Stimulated activated CD8-positive, alpha-beta memory T cell treated with anti-CD3 and anti-CD28 coated beads, Interleukin-2, amount 100 ng/mL, for 48 hours (primary cell): ENCODE measurements at regions not wholly inside any gene's neighbourhood (a gene's known extent, or its start where the extent isn't known, plus 50 kb on each side); places are given as distances from the start of the nearest gene placed in this dataset.

ENCODE experiments used
- DNase-seq, 2 donors: peaks; one replicate each; pipeline ENCODE4 v3.0.0-alpha.2; 2020; ENCODE audit warnings: low read depth in 2 of 2

DNA sequence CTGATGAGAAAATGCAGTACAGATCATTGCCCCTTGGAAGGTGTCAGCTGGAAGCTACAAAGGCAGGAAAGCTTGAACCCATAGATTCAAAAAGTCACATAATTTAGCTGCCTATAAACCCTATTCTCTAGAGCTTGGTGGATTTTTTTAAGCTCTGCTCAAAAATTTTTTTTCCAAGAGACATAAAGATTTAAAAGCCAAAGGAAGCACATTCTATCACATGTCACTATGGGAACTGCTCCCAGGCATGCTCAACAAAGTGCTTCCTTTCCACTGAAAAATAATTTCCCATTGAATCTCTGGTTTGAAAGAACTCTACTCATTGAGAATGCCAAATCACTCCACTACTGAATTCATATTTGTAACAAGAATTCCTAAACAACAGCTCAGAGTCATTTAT is 419.8 kb downstream of the CETN3 start:
- DNase-seq = no peak

DNA sequence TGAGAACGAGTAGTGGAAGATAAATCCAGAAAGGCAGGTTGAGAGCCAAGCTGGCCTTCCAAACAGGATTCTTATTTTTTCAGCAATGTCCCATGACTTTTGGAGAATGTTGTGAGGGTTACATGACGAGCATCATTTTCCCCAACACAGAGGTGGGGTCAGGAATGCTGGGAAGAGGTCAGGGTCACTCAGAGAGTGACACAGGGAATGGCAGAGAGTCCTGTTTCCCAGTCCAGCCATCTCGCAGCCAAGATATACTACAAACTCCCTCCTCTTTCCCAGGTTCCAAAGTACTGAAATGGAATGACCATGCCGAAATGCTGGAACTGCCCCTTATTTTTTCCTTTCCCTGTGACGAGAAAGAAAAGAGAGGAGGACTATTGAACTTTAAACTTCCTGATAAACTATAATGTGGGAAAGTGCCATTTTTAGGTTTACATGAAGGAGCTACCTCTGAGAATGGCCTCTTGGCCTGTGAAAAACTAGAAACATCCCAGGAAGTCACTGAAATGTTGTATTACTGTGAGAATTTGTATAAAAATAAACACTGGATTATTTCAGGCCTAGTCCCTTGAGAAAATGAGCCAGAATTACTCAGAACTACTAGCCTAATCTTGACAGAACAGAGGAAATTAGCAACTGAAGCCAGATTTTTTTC is 420.4 kb downstream of the CETN3 start:
- no peak for DNase-seq

DNA sequence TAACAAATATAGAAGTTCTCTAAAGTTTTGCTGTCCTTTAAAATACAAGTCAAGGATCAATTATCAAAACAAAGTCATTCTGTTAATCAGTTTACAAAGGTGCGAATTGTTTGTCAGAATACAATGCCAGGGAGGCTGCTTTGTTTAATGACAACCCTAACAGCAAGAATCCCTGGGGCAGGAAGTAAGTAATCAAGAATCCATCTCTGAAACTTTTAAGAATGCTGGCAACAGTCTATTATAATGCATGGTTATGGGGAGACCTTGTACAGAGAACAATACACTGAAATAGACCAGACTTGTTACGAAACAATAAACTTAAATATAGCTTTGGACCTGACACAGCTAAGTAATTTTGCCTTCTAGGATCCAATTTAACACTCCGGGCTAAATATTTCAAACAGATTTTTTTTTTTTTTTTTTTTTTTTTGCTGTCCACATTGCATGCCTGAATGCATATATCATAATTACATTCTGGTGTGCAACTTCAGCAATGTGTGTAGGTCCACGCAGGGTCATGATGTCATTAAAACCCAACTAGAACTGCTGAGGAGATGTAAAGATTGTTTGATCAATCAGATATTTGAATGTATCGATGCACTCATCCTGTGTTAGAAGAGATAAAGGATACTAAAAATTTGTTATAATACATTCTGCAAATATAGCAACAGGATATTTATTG is 421.3 kb downstream of the CETN3 start:
- DNase-seq = no peak

DNA sequence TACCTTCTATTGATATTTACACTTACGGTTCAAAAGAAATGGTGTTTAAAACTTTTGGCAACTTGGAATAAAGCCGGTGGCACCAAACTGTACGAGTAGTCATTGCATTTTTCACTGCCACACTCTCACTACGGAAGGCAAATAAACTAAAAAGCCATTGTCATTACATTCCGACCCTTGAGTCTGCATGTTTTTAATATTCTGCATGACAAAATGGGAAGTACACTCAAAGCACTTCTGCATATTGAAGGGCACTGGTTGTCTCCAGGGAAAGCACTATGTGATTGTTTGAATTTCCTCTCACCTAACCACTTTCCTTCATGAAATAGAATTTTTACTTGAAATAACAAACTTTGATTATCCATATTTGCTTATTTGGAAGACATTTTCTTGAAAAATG is 426.3 kb downstream of the CETN3 start:
- DNase-seq = no peak

DNA sequence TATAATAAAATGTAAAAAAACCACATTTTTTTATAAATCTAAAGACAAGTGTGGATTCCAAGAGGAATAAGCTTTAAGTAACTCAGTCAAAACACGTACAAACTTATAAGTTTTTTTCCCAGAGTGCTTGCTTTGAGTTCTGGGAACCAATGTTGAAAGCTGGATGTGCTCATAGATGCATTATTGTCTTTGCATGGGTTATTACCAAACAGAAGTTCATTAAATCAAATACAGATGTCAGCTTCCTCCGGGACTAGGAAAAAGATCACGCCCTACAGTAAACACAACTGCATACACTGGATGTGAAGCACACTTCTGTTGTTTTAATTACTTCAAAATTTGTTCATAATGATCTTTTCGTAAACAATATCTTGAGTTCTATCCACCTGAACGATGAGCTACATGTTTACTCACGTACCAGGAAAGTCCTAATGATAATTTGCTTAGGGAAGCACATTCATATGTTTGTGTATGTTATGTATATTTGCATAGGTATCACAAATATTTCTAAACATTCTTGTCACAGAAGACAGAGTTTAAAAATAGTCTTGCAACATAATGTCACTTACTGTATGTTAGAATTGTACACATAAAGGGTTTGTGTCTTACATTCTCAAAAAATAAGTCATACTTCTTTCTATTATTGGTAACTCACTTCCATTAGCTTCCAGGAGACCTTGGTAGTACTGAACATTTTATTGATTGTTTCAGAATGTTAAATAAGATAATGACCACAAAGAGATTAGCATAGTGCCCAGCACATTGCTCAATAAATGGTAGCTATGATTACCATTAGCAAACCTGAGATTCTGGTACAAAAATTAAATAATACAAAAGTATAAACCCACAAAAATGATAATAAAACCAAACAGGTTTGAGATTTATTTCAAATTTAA is 427.4 kb downstream of the CETN3 start:
- DNase-seq = no peak

DNA sequence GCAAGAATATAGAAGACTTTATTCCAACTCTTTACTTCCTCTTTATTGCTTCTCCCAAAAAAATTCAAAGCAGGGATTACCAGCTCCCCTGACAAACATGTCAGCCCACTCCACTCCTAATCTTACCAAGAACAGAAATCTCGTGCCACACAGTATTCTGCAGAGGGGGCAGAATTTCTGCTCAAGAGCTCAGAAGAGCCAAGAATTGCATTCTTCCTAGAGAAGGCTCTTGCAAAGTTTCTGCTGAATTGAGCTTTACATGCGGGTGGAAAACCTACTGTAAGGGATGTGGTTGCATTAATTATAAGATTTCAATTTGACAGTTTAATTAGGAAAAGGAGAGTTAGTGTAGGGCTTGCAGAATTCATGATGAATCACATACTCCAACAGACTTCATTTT is 428.5 kb downstream of the CETN3 start:
- DNase-seq = no peak

DNA sequence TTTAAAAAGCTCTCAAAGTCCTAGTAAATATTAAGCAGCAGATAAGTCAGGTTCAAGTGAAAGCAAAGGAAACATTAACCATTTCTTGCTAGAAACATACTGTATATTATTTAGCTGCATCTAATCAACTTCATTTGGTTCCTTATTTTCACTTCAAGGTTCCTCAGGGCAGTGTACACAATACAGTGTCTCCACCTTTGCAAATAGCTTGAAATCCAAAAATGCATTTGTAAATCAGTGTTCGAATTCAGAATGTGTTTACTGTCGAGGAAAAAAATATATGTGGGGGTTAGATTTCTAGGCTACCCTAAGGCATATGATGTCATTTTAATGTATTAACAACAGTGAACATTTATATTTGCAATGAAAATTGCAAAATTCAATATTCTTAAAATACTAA is 436.0 kb downstream of the CETN3 start:
- no peak for DNase-seq

DNA sequence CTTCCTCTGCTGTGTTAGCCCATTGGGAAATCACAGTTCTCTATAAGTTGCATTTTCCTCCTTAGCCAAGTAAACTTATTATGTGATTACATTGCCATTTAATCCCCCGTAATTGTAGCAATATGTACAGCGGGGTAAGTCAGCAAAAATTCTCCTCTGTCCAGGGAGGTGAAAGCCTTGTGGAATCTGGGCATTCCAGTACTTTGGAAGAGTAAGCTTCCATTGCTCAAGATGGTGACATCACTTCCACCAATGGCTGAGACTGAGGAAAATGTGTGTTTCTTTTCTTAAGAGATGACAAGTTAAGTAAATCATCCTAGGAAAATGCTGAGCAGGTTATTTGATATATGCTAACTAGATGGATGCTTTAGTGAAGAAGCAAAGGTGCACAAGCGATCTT is 436.7 kb downstream of the CETN3 start:
- DNase-seq = no peak

DNA sequence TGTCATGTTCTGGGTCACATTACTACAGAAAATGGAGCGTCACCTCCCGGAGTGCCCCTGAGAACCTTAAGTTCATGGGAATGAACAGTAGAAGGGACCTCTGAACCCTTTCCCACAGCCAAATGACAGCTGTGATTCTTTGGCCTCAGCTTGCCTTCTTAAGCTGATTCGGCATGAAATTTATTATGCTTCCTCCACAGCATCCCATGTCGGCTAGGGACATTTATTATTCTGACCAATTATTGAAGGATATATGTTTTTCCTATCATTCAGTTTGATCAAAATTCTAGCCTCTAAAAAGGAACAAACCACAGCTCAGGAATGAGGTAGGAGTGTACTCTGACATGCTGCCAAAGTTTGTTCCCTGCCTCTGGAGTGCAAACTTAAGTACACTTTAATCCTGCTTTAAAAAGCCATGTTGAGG is 440.6 kb downstream of the CETN3 start:
- DNase-seq = no peak

DNA sequence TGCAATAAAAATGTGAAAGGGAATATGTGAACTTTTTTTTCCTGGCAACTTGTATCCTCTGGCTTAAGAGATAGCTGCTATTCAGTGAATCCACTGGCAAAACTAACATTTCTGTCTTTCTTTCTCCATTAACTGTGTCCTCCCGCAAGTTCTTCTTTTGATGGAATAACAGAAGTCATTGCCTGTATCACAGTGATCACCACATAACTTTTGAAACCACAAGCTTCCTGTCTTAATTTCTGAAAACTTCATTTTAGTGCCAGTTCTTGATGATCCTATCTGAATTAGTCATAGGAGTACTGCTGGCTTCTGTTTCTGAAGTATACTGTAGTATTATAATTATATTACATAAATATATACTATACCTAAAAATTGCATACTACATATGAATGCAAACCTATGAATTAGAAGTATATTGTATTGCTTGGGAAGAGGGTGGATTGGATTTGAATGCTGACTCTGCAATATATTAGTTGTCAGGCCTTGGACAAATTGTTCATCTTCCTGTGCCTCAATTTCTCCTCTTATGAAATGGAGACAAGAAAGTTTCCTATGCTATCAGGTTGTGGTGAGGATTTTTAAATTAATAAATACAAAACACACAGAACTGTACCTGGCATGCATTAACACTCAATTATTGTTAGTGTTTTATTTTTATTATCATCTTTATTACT is 441.6 kb downstream of the CETN3 start:
- DNase-seq = no peak

DNA sequence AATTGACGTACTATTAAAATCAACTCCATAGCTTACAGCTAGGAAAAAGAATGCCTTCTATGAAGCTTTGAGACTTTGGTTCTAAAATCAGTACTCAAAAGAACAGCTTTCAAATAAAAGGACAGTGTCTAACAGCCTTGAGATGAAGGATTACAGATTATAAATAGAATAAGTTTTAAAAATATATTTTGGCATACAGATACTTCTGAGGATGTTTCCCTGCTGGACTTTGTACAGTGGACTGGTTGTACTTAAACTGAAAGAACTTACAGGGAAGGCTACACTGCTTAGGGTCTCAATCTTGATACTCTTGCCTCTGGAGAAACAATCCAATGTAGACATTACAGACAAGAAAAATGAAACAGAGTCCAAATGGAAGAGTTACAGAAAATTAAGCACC is 452.7 kb downstream of the CETN3 start:
- no peak for DNase-seq

DNA sequence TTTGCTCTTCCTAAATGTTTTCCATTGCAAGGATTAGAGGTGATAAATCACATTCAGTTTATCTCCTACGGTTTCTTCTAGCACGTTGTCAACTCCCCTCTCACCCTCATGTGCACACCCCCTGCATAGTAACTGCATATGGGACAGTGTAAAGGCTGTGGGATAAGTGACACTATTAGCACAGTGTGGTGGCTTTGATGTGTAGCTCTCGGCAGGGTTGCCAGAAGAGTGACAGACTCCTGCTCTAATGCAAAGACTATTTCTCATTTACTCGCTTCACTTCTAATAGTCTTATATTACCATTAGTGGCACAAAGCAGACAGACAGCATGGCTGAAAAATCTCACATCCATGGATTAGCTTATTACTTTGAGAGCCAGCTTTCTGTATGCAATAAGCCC is 454.6 kb downstream of the CETN3 start:
- DNase-seq = no peak

DNA sequence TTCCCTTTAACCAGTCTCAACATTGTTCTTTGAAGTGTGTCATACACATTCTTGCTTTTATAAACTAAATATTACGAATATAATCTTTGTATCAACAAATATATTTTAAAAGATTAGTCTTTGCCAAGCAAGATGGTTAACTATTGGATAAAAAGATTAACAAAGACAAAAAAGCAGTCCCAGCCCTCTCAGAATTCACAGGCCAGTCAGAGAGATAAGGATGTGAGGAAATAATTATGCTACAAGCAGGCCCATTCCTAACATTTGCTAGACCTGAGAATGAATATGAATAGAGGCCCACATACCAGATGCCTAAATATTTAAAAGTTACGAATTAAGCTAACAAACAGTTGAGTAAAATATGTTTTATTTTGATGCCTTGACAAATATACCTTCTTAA is 457.7 kb downstream of the CETN3 start:
- no peak for DNase-seq

DNA sequence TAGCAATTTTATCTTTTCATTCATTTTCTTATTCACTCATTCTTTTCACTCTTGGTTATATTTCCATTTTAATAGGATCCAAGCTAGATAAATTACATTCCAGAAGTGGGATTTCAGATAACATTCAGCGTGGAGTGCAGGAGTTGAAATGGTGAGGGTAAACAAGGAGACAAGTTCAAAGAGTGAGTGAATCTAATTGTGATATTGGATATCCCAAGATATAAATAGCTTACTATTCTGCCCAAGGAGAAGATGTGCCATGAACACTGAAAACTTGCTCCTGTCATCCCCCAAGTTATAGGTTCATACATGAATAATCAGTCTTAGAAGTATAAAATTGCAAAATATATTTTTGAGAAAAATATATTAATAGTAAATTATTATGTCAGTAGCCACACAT is 459.3 kb downstream of the CETN3 start:
- no peak for DNase-seq

DNA sequence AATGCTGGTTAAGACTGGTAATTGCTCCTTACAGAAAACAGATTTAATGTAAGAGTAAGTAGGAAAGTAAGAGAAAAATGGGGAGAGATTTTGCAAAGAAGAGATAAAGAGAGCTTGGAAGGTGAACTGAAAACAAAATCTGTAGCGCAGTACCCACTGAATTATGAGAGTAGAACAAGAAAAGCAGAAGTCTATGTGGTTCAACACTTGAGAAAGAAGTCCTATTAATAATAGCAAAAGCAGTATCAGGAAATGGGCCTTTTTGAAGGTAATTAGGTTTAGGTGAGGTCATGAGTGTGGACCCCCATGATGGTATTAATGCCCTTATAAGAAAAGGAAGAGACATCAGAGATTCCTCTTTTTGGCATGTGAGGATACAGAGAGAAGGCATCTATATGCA is 460.6 kb downstream of the CETN3 start:
- DNase-seq = no peak

DNA sequence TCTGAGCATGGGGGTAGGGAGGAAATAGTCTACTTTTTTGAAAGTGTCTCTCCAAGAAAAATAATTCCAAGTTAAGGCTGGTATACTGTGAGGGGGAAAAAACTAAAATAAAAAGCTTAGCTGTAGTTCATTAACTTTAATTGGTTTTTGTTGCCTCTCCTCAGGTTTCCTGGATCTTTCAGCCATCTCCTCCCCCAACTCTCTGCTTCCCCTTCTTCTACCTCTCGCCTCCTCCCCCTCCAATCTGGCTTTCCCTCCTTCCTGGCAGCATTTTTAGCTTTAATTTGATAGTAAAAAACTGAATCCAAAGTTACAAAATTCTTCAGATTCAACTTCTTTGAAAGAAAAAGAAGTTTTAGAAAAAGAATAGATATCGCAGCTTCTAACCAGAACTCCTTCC is 462.6 kb downstream of the CETN3 start:
- no peak for DNase-seq

DNA sequence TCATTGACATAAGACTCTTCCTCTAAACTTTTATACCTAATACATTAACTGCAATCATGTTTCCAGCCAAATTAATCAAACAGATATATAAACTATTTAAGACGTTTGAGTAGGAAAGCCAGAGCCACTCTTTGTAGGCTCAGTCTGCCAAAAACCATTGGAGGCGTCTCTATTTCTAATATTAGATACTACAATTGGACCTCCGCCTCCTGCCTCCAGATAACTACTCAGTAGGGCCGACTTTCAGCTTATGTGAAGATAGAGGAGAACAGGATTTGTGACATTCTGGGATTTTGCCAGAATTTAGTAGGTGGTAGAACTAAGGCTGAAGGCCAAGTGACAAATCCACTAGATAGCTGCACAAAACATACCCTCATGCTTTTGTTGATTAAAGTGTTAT is 463.0 kb downstream of the CETN3 start:
- DNase-seq = no peak

DNA sequence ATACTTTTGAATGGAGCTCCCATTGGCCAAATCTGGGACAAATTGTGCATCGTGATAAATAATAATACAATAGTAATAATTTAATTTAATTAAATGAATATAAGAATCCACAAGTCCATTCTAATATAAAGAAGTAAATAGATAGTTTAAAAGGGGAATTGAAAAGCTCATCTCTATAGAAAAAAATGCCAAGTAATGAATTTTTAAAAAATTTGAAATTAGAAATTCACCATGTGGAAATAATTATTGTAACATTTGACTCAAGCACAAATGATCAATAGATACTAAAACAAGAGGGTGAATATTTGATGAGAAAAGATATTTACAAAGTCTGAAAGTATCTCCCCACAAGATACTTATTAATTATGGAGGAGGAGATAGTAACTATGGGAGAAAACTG is 467.4 kb downstream of the CETN3 start:
- no peak for DNase-seq

DNA sequence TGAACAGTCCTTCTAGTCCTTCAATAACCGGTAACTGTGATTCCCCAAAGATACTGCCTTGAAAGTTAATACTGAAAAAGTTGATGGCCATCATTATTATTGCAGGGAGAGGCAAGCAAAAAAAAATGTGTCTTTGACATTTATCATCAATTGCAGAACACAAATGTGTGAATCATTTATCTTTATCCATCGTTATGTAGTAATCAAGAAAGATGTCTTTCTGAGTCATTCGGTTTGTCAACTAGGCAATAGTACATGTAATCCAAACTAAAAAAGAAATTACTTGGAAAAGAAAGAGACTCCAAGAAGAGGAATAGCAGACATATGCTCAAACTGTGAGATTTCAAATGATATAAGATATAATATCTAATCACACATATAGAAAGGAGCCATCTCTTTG is 473.0 kb downstream of the CETN3 start:
- DNase-seq = no peak

DNA sequence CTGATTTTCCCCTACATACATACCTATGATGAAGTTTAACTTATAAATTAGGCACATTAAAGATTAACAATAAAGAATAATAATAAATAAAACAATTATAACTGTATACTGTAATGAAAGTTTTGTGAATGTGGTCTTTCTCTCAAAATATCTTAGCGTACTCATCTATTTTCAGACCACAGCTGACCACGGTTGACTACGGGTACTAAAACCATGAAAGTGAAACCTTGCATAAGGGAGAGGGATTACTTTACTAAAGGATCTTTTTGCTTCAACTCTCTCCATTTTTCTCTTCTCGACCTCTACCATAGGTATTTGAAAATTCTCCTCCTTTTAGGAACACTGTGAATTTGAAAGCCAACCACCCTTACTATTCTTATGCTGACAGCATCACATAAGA is 475.5 kb downstream of the CETN3 start:
- no peak for DNase-seq

DNA sequence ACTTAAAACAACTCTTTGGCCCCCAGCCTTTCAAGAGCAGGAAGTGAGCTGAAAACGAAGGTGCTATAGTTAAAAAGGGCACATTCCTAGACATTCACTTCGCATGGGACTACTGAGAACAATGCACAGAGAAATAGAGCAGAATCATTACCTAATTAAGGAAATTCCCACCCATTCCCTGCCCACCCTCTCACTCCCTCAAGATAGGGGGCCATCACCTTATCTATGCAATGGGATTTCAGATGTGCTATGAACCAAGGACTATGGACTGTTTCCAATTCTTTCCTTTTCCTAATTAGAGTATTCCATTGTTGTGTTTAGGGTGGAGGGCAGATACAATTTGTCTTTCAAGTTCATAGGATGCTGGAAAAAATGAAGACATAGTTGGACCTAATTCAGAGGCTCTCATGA is 476.8 kb downstream of the CETN3 start:
- DNase-seq = no peak
